Stomach (tissue), 8 donors: ENCODE measurements at regions not wholly inside any gene's neighbourhood (a gene's known extent, or its start where the extent isn't known, plus 50 kb on each side); places are given as distances from the start of the nearest gene placed in this dataset.

Experiments used
- DNase-seq, 2 donors: peaks; one replicate each; pipeline versions ENCODE4 v3.0.0 to v3.0.0-alpha.2; 2013 to 2019
- H3K27ac ChIP-seq, 5 donors: fragments of 200-600 bp in 4 of 5; sonication (generic) in 4 of 5; one replicate each; pipeline ENCODE4 v1.5.1; 2013 to 2019; ENCODE audit warnings: mild to moderate bottlenecking in 1 of 5, moderate library complexity in 1 of 5
- H3K27me3 ChIP-seq, 3 donors: fragments of 200-600 bp; sonication (generic); one replicate each; pipeline ENCODE4 v1.5.1; 2017 to 2019; ENCODE audit warnings: mixed run types in 1 of 3
- H3K36me3 ChIP-seq, 4 donors: fragments of 200-600 bp; sonication (generic); 1 replicate in 3 of 4; 2 replicates in 1 of 4; pipeline ENCODE4 v1.5.1; 2016 to 2019
- H3K4me1 ChIP-seq, 4 donors: fragments of 200-600 bp; sonication (generic); one replicate each; pipeline ENCODE4 v1.5.1; 2016 to 2019
- H3K4me3 ChIP-seq, 4 donors: fragments of 200-600 bp; sonication (generic) in 3 of 4; one replicate each; pipeline ENCODE4 v1.5.1; 2016 to 2019; ENCODE audit warnings: mild to moderate bottlenecking in 1 of 4
- H3K9me3 ChIP-seq, 4 donors: fragments of 200-600 bp; sonication (generic); one replicate each; pipeline ENCODE4 v1.5.1; 2016 to 2019
- EP300 ChIP-seq: sonication (generic); formaldehyde crosslinking; IDR thresholded peaks from one replicate; pipeline ENCODE4 v1.6.1; 2017; ENCODE audit warnings: antibody characterized with exemption
- POLR2A ChIP-seq, 4 donors: fragments of 450-650 bp; IDR thresholded peaks; one replicate each; pipeline ENCODE4 v1.6.1; 2016; ENCODE audit warnings: antibody characterized with exemption in 4 of 4, control low read depth in 2 of 4, mild to moderate bottlenecking in 1 of 4, moderate library complexity in 1 of 4
- POLR2AphosphoS5 ChIP-seq, 3 donors: sonication (generic); formaldehyde crosslinking; IDR thresholded peaks; one replicate each; pipeline ENCODE4 v1.6.1; 2016; ENCODE audit warnings: antibody characterized with exemption in 3 of 3
- WGBS, 5 donors: extraction: QIAGEN DNeasy Blood & Tissue Kit in 3 of 5; methylation state at CpG; one replicate each; pipeline versions ENCODE4 v1.1.5 to v1.1.7; 2013 to 2018; 5-methylcytosine and 5-hydroxymethylcytosine counted together
- intact Hi-C: fragments of 100-400 bp; cut with DNase I; formaldehyde crosslinking; loops from one replicate; pipeline ENCODE4 v1.15.1; 2023; ENCODE audit warnings: low total_unique reads
- TF ChIP-seq, protein P1 (sequence below), 7 experiments: fragments of 450-650 bp in 4 of 7; fragments of 200-600 bp in 3 of 7; sonication (generic) in 3 of 7; IDR thresholded peaks; one replicate each; pipeline ENCODE4 v1.5.1; 2016 to 2019; ENCODE audit warnings: antibody characterized with exemption in 7 of 7, control low read depth in 2 of 7, mild to moderate bottlenecking in 1 of 7
- donor health status: healthy with polysubstance abuse.
- donor health status: Bipolar disorder and iron deficiency.
- donor health status: healthy.

DNA sequence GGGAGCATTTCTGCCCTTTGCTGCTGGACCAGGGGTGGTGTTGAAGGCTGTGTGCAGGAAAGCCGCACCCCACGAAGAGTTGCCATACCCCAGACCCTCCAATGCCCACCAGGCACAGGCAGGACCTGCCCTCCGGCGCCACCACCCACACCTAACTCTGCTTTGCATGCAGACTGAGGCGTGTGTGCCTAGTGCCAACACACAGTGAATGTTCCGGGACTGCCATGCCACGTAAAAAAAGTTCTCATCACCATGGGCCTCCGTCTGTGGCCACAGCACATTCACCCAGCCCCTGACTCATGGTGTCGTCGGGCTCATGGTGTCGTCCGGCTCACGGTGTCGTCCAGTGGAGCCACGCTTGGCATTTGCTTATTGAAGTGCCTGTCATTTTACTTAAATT, 184.9 kb upstream of the RAB6C start:
- DNase-seq, result no peak
- TF ChIP-seq POLR2A (IDR thresholded peaks at IDR 0.05), result no peak
- Histone ChIP-seq H3K9me3 (no peaks in the 10 kb centered on the region), H3K27ac (no peak overlapping the region), H3K27me3 (no peaks in the 10 kb centered on the region), H3K36me3 (no peaks in the 10 kb centered on the region), H3K4me1 (no peaks in the 10 kb centered on the region), H3K4me3 (no peak overlapping the region)
- intact Hi-C loops, result no loop called here
- 87 to 95% (median 91%) methylated on average over 13 to 15 of the region's 15 CpGs for WGBS, 5 donors

DNA sequence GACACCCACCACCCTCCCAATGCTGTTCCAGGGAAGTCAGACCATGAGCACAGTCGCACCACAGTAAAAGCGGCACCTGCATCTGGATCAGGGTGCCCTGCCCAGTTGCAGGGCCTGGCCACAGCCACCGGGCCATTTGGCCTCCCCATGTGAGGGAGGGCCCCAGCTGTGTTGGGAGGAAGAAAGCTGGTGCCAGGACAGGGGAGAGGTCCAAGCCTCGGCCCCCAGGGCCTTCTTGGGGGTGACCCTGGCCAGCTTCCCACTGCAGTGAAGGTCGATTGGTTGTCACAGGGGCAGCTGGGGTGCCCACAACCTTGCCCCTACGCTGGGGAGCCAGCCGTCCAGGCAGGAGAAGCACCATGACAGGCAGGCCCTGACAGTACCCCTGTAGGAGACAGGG, 183.2 kb upstream of the RAB6C start:
- intact Hi-C loops, result no loop called here
- no peak for DNase-seq
- H3K9me3 ChIP-seq, result no peaks in the 10 kb centered on the region
- no peaks in the 10 kb centered on the region for H3K27me3 ChIP-seq
- H3K4me3 ChIP-seq, result no peak overlapping the region
- H3K36me3 ChIP-seq, result no peaks in the 10 kb centered on the region
- H3K4me1 ChIP-seq, result no peaks in the 10 kb centered on the region
- no peak overlapping the region for H3K27ac ChIP-seq
- WGBS, 5 donors, result 72 to 100% (median 80%) methylated on average over 2 to 7 of the region's 7 CpGs
- TF ChIP-seq, protein P1, sequence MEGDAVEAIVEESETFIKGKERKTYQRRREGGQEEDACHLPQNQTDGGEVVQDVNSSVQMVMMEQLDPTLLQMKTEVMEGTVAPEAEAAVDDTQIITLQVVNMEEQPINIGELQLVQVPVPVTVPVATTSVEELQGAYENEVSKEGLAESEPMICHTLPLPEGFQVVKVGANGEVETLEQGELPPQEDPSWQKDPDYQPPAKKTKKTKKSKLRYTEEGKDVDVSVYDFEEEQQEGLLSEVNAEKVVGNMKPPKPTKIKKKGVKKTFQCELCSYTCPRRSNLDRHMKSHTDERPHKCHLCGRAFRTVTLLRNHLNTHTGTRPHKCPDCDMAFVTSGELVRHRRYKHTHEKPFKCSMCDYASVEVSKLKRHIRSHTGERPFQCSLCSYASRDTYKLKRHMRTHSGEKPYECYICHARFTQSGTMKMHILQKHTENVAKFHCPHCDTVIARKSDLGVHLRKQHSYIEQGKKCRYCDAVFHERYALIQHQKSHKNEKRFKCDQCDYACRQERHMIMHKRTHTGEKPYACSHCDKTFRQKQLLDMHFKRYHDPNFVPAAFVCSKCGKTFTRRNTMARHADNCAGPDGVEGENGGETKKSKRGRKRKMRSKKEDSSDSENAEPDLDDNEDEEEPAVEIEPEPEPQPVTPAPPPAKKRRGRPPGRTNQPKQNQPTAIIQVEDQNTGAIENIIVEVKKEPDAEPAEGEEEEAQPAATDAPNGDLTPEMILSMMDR (IDR thresholded peaks at IDR 0.05), result no peak

DNA sequence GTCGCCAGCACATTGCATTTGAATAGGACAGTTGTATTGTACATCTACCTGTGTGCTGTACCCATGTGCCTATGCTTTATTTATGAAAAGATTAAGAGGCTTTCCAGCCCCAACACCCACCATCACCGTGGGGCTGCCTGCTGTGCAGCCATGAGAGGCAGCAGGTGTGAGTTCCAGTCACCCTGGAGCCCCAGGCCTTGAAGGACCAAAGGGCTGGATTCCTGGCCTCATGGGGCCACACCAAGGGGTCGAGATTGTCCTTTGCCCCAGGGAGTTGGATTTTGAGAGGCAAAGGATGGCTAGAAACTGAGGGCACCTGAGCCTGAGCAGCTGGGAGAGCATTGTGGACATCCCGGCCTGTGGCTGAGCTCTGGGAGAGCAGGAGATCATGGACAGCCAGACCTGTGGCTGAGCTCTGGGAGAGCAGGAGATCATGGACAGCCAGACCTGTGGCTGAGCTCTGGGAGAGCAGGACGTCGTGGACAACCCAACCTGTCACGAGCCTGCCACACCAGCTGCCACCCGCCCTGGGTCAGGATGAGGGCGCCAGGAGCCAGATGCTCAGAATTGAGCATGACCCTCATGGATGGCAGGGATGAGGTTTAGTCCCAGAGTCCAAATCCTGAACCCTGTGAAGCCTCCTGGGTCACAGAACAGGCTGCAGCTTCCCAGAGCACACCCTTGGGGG, 182.5 kb upstream of the RAB6C start:
- Histone ChIP-seq H3K27ac (no peak overlapping the region), H3K4me3 (no peak overlapping the region), H3K27me3 (no peaks in the 10 kb centered on the region), H3K36me3 (no peaks in the 10 kb centered on the region), H3K4me1 (no peaks in the 10 kb centered on the region), H3K9me3 (no peaks in the 10 kb centered on the region)
- no peak for DNase-seq
- intact Hi-C loops, result no loop called here
- TF ChIP-seq EP300 (no peak), POLR2AphosphoS5 (IDR thresholded peaks at IDR 0.05) (no peak), POLR2A (IDR thresholded peaks at IDR 0.05) (no peak)
- TF ChIP-seq, protein P1 (IDR thresholded peaks at IDR 0.05), result no peak
- 60 to 84% (median 74%) methylated on average over 5 to 9 of the region's 9 CpGs for WGBS, 5 donors

DNA sequence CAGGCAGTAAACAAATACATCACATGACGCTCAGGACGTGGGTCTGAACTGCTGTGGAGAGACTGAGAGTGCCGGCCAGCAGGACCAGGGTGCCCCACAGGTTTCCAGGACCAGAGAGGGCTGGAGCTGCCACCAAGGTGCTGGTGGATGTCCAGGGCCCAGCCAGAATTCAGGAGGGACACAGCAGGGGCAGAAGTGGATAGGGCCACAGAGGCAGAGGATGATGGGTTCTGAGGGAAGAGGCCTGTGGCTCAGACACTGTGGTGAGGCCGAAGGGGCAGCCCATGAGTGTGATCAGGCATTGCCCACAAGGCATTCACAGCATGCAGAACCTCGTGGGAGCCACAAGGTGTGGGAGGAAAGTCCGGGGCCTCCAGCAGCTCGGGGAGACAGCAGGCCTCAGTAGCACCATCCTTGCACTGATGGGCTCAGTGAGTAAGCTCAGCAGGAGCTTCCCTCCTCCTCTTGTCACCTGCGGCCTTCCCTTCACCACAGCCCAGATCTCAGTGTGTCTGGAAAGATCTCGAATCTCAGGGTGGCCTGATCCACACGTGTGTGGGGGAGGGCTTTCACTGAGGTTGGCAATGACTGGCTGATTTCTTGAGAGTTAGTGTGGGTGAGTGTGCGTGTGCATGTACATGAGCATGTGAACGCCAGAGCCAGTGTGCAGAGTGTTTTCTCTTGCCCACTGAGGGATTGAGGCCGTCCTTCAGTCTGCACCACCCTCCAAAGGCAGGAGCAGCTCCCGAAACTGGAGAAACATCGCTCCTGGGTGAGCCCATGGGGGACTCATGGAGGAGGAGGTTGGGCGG, 181.8 kb upstream of the RAB6C start:
- TF ChIP-seq, protein P1 (IDR thresholded peaks at IDR 0.05), result no peak
- TF ChIP-seq EP300 (no peak), POLR2A (IDR thresholded peaks at IDR 0.05) (no peak), POLR2AphosphoS5 (IDR thresholded peaks at IDR 0.05) (no peak)
- no peak for DNase-seq
- Histone ChIP-seq H3K4me3 (no peak overlapping the region), H3K36me3 (no peaks in the 10 kb centered on the region), H3K27ac (no peak overlapping the region), H3K27me3 (no peaks in the 10 kb centered on the region), H3K9me3 (no peaks in the 10 kb centered on the region), H3K4me1 (no peaks in the 10 kb centered on the region)
- WGBS, 5 donors, result 72 to 79% (median 76%) methylated on average over 14 to 16 of the region's 16 CpGs
- intact Hi-C loops, result no loop called here

DNA sequence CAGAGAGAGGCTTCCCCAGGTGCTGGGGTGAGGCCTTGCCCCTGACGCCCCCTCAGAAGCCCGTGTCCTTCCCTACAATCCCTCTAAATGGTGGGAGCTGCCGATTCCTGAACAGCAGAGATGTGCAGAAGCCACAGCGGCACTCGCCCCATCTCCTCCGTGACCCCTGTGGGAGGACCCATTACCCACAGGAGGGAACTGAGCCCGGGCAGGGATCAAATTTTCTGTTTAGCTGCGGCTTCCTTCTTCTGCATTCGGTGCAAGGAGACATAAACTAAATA, 181.2 kb upstream of the RAB6C start:
- DNase-seq, result no peak
- H3K4me1 ChIP-seq, result no peaks in the 10 kb centered on the region
- no peak for TF ChIP-seq POLR2AphosphoS5 (IDR thresholded peaks at IDR 0.05)
- TF ChIP-seq, protein P1 (IDR thresholded peaks at IDR 0.05), result no peak
- no peak overlapping the region for H3K27ac ChIP-seq
- intact Hi-C loops, result no loop called here
- no peaks in the 10 kb centered on the region for H3K27me3 ChIP-seq
- no peak overlapping the region for H3K4me3 ChIP-seq
- WGBS, 5 donors, result 86 to 95% (median 90%) methylated on average over 9 of the region's 9 CpGs
- no peaks in the 10 kb centered on the region for H3K36me3 ChIP-seq
- H3K9me3 ChIP-seq, result no peaks in the 10 kb centered on the region
